GM12875 (cell line): ENCODE measurements at regions not wholly inside any gene's neighbourhood (a gene's known extent, or its start where the extent isn't known, plus 50 kb on each side); places are given as distances from the start of the nearest gene placed in this dataset.

Experiments
- H3K4me3 ChIP-seq: one replicate; pipeline ENCODE4 v1.5.1; 2011; ENCODE audit warnings: low read depth, low read length, control low read depth
- TF ChIP-seq, protein P1 (sequence below): IDR thresholded peaks from 2 replicates; pipeline ENCODE4 v1.5.1; 2011; ENCODE audit warnings: low read depth, mild to moderate bottlenecking, control low read depth, inconsistent platforms, low read length, moderate library complexity, borderline replicate concordance; ENCODE audit not compliant: insufficient read depth

DNA sequence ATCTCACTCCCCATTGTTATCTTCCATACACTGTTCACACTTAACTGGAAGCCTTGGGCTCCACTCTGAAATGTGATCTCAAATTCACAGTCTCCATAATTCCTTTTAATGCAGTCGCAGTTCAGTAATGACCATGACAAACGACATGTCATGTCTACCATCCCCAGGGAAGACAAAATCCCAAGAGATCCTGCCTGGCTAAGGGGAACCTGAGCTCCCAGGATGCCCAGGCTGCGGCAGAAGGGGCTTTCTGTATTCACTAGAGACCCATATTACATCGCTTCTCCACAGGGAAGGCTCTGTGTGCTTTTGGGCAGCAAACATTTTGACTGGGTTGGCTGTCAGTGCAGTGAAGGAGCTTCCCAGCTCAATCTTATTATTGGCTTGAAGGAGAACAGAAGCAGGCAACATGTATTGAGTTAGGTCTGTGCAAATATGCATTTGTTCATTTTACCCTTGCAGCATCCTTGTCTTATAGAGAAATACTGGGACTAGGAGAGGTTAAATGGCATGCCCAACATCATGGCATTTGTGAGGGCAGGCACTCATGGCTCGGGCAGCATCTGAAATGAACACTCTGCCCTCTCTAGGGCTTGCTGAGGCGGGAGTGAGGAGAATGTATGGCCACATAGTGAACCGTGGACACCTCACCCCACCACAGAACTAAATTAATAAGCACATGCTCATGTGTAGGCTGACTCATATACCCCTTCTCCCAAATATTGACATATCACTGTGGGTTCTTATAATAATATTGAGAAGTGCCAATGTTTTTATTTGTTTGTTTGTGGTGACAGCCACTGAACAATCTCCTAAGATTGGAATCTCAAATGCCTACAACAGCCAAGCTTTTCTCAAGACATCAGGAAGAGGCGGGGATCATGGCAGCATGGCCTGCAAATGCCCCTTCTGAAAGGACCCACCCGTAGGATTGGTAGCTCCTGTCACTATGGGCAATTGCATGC, 141.6 kb upstream of the FOXB1 start:
- no peak overlapping the region for H3K4me3 ChIP-seq
- TF ChIP-seq, protein P1, sequence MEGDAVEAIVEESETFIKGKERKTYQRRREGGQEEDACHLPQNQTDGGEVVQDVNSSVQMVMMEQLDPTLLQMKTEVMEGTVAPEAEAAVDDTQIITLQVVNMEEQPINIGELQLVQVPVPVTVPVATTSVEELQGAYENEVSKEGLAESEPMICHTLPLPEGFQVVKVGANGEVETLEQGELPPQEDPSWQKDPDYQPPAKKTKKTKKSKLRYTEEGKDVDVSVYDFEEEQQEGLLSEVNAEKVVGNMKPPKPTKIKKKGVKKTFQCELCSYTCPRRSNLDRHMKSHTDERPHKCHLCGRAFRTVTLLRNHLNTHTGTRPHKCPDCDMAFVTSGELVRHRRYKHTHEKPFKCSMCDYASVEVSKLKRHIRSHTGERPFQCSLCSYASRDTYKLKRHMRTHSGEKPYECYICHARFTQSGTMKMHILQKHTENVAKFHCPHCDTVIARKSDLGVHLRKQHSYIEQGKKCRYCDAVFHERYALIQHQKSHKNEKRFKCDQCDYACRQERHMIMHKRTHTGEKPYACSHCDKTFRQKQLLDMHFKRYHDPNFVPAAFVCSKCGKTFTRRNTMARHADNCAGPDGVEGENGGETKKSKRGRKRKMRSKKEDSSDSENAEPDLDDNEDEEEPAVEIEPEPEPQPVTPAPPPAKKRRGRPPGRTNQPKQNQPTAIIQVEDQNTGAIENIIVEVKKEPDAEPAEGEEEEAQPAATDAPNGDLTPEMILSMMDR: no peak

DNA sequence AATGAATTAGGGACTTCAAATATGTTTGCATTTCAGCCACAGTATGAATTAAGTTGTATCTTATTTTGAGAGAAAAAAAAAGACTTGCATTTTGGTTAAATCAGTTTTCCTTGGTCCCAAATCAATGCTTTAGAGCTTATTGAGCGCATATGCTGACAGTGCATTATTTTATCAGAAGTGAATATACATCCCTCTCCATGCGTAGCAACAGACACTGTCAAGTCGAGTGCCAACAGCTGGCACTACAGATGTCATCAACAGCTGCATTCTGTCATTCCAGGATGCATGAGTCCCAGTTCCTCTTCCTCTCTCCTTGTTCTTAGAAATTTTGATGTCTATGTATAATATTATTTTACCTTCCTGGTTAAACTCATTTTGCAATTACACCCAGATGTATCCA, 156.1 kb upstream of the FOXB1 start:
- TF ChIP-seq, protein P1: no peak
- no peak overlapping the region for H3K4me3 ChIP-seq

DNA sequence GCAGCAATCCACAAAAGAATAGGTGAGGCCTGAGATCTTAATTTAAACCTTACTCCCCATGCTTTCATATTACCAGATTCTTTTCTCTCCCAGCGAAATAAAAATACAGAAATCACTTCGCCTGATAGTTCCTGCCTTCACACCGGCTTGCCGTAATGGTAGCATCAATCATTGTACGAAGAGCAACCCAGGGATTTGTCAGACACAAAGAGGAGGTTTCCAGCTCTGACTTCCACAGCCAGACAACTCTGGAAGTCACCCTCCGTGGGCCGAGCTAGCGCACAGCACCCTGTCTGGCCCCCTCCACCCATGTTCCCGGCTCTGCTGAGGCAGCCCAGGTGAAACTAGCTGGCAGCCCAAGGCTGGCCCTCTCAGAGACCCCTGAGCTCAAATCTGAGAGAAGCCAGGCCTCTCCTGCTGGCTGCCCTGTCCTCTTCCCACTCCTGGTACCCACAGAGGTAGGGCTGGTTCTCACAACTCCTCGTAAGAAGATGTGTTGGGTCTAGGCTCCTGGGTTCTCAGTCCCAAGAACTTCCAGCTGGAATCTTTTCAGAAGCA, 156.9 kb upstream of the BNIP2 start:
- TF ChIP-seq, protein P1: no peak
- H3K4me3 ChIP-seq: no peak overlapping the region

DNA sequence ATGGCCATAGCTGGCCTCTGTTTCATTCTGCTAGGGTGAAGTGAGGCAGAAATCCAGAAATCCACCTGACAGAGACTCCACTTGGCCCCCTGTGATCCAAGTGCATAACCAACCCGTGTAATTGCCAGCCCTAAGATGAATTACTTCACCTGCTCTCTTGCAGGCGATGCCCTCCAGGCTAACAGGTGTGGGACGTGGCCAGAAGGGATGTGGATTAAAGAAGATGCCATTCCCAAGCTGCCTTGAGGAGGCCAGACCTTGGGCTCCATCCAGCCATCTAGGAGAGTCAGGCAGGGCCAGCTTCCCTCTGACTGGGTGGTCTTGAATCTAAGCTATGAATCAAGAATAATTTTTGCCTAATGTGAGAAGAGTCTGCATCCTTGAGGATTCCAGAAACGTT, 154.5 kb upstream of the BNIP2 start:
- TF ChIP-seq, protein P1: no peak

DNA sequence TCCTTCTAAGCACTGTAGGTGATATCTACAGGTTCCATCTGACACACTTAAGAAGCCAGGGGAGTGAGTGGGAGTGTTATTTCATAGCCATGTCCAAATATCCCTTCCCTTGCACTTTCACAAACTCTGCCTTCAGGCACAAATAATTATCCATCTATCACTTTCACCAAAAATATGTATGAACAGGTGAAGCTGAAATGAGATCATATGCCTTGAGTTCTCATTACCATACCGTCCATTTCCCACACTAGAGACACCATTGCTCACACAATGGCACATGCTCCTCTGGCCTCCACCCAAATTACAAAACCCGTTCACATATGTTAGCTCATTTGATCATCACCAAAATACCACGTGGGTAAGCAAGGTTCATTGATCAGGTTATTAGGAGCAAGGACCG, 151.9 kb upstream of the BNIP2 start:
- TF ChIP-seq, protein P1: no peak
- H3K4me3 ChIP-seq: no peak overlapping the region

More for the DNA sequence above, 154.5 kb upstream of the BNIP2 start:
- no peak overlapping the region for H3K4me3 ChIP-seq

DNA sequence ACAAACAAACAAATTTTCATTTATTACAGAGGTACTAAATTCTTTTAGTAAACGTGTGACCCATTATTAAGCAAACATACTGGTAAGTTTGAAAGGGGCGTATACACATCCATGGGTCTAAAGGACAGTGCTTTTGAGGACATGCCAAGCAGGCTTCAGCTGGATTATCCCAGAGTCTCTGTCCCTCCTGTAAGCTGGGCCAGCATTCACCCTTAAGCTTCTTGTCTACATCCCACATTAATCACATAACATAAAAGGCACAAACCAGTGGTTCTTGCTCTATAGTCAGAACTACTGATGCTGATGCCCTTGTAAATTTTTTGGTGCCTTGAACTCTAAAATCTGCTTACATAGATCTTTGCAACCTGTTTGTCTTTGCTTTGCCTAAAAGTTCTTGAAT, 150.8 kb upstream of the BNIP2 start:
- H3K4me3 ChIP-seq: no peak overlapping the region
- TF ChIP-seq, protein P1: no peak

DNA sequence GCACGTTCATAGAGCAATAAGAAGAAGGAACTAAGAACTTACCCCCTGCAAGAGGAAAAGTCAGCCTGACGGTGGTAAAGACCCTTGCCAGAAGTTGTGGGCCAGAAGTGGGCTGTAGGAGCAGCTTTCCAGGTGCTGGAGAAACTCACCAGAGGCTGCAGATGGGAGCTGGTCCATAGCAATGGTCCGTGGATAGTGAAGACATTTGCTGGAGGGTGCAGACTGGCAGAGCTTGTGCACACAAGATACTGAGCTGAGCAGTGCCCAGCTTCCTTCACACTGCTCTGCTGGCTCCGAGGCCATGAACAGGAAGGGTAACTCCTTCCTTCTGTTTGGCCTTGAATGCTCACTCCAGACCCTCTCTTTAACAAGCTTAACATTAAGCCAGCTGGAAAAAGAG, 149.8 kb upstream of the BNIP2 start:
- H3K4me3 ChIP-seq: no peak overlapping the region
- TF ChIP-seq, protein P1: no peak
